LoVo (cell line): ENCODE measurements at regions not wholly inside any gene's neighbourhood (a gene's known extent, or its start where the extent isn't known, plus 50 kb on each side); places are given as distances from the start of the nearest gene placed in this dataset.
"Not testable (repeated sequence)": the region's sequence is repeated elsewhere in the genome, so short reads cannot be mapped to it uniquely, and the experiment has no call there.

Experiments used
- DNase-seq: peaks from one replicate; pipeline ENCODE4 v3.0.0-alpha.2; 2016; ENCODE audit warnings: low spot score

- not testable (repeated sequence) for DNase-seq
These were observed 142.1 kb downstream of the SPATA31A6 start for GRCh38 chr9:42325561-42325960.

GRCh38 chr9:42326482-42326881 is 143.0 kb downstream of the SPATA31A6 start:
- not testable (repeated sequence) for DNase-seq

DNA sequence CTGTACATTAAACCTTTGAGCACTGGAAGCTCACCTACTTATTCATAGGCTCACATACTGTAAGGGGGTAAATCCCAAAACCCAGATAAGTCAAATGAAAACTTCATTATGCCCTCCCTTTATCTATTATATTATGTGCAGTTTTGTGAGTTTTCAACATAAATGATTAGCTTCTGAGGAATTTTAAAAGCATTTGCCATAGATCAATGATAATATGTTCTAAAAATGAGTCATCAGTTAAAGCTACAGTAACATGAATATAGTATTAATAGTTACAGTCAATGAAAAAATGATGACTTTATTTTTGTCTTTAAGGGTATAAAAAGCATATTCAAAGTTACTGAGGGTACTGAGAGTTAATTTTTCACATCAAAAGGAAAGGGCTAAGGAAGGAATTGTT is 151.9 kb downstream of the SPATA31A6 start:
- not testable (repeated sequence) for DNase-seq

- not testable (repeated sequence) for DNase-seq
These were observed 152.7 kb downstream of the SPATA31A6 start for GRCh38 chr9:42335984-42336657.

- not testable (repeated sequence) for DNase-seq
These were observed 154.8 kb downstream of the SPATA31A6 start for GRCh38 chr9:42338275-42338674.

- peak; percentile 35 for DNase-seq
These were observed 156.4 kb downstream of the SPATA31A6 start for GRCh38 chr9:42339671-42340434.

DNA sequence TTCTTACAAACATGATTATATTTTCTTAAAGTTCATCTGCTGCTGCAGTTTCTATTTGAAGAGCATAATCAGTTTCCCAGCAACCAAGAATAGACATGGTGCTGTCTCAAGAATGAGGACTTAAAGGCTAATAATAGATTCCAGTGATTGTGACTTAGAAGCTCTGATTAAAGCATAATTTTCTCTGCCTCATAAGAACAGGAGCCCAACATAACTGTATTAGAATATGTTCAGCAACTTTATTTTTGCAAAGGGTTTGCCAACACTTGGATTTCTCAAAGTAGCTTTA is 156.9 kb downstream of the SPATA31A6 start:
- DNase-seq: not testable (repeated sequence)

DNA sequence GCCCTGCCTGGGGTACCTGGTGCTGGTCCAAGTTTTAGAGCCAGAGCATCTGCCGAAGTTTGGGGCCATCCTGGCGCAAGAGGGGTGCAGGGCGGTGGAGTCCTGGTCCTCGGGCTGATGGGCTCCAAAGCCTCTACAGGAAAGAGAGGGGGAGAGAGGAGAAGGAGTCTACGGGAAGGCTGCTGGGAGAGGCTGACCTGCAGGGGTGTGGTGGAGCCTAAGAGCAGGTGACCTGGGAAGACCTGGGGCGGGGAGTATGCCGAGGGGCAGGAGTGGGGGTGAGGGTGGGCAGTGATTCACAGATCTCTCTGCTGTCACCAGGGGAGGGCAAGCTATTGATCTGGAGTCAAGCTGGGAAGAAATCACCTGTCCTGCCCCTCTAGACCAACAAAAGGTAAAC is 158.4 kb downstream of the SPATA31A6 start:
- not testable (repeated sequence) for DNase-seq

DNA sequence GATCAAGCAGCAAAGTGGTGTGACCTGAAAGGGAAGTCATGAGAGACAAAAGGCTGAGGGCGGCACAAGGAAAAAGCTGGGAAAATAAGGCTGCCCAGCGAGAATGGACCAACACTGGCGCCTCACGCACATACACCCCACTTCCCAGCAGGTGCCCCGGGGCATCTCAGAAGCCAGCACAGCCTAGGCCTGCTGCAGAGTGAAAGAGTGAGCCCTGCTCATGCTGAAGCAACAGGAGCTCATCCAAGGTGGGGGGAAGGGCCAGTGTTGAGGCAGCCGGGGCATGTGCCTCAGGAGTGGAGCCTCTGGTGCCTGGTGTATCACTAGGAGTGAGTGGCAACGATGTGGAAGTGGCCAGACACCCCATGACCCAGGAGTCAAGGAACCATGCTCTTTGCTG is 158.8 kb downstream of the SPATA31A6 start:
- DNase-seq: not testable (repeated sequence)

GRCh38 chr9:42344508-42344907 is 161.0 kb downstream of the SPATA31A6 start:
- DNase-seq: not testable (repeated sequence)

DNA sequence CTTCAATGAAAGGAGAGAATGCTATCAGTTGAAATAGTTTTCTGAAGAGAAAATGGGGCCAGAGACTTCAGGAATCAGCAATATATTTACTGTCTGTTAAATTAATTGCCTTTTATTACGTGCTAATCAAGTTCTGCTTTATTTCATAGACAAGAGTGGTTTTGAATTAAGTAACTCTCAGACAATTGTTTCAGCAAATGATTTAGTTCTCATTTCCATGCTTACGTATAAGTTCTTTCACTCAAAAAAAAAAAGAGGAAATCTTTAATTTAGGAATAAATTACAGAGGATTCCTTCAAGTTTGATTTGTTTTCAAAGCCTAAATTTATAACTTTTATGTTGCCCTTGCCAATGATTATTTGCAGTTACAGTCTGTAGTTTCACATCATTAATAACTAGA is 163.5 kb downstream of the SPATA31A6 start:
- not testable (repeated sequence) for DNase-seq

GRCh38 chr9:42349181-42349580 is 165.7 kb downstream of the SPATA31A6 start:
- DNase-seq: not testable (repeated sequence)

DNA sequence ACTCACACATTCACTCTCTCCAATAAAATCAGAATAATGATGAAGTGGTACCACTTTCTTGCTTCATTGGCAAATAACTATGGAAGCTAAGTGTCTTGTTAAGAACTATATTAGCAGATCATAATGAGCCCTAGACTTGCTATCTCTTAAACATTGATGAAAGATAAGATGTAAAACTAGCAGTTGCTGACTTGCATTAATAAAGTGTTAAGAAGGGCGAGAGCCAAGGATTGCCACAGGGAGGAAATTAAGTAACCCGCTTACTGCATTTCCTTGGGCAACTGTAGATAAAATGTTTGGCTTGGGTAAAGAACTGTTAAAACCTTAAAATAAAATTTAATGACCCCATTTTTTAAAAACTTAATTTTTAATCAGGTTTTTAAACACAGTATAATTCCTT is 167.0 kb downstream of the SPATA31A6 start:
- not testable (repeated sequence) for DNase-seq

- not testable (repeated sequence) for DNase-seq
These were observed 174.3 kb downstream of the SPATA31A6 start for GRCh38 chr9:42357604-42358373.

DNA sequence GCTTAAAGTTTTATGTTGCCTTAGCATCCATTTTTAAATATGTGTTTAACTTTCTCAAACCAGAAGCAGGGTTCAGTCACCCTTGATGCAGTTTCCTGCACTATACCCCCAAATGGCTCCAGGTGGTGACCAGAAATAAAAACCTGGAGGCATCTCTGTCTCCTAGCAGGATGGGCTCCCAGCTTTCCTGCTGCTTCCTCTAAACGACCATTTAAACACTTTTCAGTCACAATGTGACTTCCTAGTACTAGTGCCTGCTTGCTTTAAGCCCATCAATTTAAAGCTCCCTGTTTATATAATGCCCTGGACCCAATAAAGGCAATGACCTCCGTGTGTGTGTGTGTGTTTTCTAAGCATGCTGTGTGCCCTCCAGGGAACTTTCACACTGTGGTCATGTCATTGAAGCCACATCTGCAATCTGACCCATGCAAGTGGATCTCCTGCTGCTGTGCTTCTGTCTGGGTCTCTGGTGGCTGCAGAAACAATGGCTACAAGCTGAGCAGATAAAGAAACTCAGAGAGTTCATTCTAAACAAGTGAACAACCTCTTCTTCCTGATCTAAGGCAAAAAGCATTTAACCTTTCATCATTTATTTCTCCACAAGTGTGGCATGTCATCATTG is 175.3 kb downstream of the SPATA31A6 start:
- not testable (repeated sequence) for DNase-seq

GRCh38 chr9:42364410-42365243 is 181.2 kb downstream of the SPATA31A6 start:
- DNase-seq: not testable (repeated sequence)

- not testable (repeated sequence) for DNase-seq
These were observed 181.9 kb downstream of the SPATA31A6 start for GRCh38 chr9:42365244-42365945.

DNA sequence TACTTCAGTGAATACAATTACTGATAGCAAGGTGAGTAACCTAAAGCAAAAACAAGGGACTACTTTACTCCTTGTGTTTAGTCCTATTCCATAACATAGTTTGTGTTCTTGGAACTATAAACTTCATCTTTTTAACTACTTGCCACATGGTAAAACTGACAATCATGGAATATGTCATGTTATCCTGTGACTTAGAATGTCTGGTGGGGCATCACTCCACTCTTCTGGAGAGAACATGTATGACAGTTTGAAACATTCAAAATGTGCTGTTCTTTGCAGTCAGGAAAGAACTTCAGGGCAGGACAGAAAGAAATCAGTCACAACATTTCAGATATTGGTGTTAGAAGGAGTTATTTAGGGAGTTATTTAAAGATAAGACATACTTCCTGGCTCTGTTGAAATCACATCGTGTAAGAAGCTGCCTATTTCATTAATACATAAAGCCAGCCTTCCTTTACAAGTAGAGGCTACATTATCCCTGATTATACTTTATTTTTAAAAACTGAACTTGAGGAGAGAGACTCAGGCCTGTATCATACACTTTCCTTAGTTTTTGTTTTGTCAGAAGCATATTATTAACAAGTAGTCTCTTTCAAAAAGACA is 184.9 kb downstream of the SPATA31A6 start:
- DNase-seq: not testable (repeated sequence)

GRCh38 chr9:42370172-42370571 is 186.7 kb downstream of the SPATA31A6 start:
- DNase-seq: not testable (repeated sequence)

GRCh38 chr9:42371417-42371816 is 188.0 kb downstream of the SPATA31A6 start:
- peak; percentile 29 for DNase-seq
